ENCODE measurements at regions not wholly inside any gene's neighbourhood (a gene's known extent, or its start where the extent isn't known, plus 50 kb on each side); places are given as distances from the start of the nearest gene placed in this dataset.

- intact Hi-C loops (cut with DNase I; ENCODE audit: low total_unique reads): no loop called here
- in situ Hi-C loops (cut with MboI; ENCODE audit: low pct_ligation_motif_present in 1 of 4, low pct_unique_long_range_greater_than_20kb in 1 of 4, low sequenced_read_pairs in 3 of 4): no loop called here
- Histone ChIP-seq H3K4me3 (no peak overlapping the region), H3K9me3 (no peaks in the 10 kb centered on the region), H3K27ac (no peak overlapping the region), H3K27me3 (no peaks in the 10 kb centered on the region), H3K4me1 (peaks cover 0 to 16% (median 4%) of the 10 kb centered on the region in 4 donors), H3K36me3 (no peaks in the 10 kb centered on the region)
- WGBS, 2 donors (ENCODE audit: low coverage in 1 of 2): 62% methylated on average over 4 of the region's 4 CpGs; no CpG with 5 or more reads in 1 of the 2 donors
- no peak for DNase-seq
- TF ChIP-seq CTCF (IDR thresholded peaks at IDR 0.05): no peak
- TF ChIP-seq POLR2A (IDR thresholded peaks at IDR 0.05): no peak
- TF ChIP-seq EP300 (IDR thresholded peaks at IDR 0.05; ENCODE audit: low read depth): no peak
Measured at GRCh38 chr15:29471757-29472156, 202.1 kb upstream of the NSMCE3 start.

DNA sequence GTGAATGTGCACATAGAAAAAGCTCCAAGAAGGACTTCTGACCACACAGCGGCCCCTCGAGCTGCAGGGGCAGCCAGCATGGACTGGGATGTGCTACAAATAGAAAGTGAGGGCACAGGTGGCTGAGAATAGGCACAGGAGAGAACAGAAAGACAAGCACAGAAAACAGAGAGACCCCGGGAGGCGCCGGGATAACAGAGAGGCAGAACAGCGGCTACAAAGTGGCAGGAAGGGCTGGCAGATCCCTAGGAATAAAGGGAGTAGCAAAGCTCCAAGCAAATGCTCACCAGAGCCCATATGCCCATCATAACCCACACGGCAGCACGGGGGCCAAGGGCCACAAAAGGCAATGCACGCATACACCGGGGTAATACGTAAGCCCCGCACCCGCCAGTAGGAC is 201.7 kb upstream of the NSMCE3 start:
- Histone ChIP-seq H3K4me3 (no peak overlapping the region), H3K36me3 (no peaks in the 10 kb centered on the region), H3K27me3 (no peaks in the 10 kb centered on the region), H3K9me3 (no peaks in the 10 kb centered on the region), H3K27ac (peak overlapping the region in 1 of 4 donors; percentile 25), H3K4me1 (peaks cover 0 to 16% (median 4%) of the 10 kb centered on the region in 4 donors)
- no peak for DNase-seq
- TF ChIP-seq POLR2A (IDR thresholded peaks at IDR 0.05) (no peak), CTCF (IDR thresholded peaks at IDR 0.05) (no peak), EP300 (IDR thresholded peaks at IDR 0.05; ENCODE audit: low read depth) (no peak), POLR2AphosphoS5 (IDR thresholded peaks at IDR 0.05) (no peak)
- intact Hi-C loops (cut with DNase I; ENCODE audit: low total_unique reads): no loop called here
- in situ Hi-C loops (cut with MboI; ENCODE audit: low pct_ligation_motif_present in 1 of 4, low pct_unique_long_range_greater_than_20kb in 1 of 4, low sequenced_read_pairs in 3 of 4): no loop called here
- 85 to 86% methylated on average over 10 to 13 of the region's 13 CpGs for WGBS, 2 donors (ENCODE audit: low coverage in 1 of 2)

GRCh38 chr15:29470794-29471193 is 201.2 kb upstream of the NSMCE3 start:
- H3K4me3 ChIP-seq: no peak overlapping the region
- DNase-seq: peak; percentile 39
- TF ChIP-seq CTCF (IDR thresholded peaks at IDR 0.05) (no peak), POLR2AphosphoS5 (IDR thresholded peaks at IDR 0.05) (no peak), POLR2A (IDR thresholded peaks at IDR 0.05) (no peak), EP300 (IDR thresholded peaks at IDR 0.05; ENCODE audit: low read depth) (no peak)
- no peaks in the 10 kb centered on the region for H3K36me3 ChIP-seq
- WGBS, 2 donors (ENCODE audit: low coverage in 1 of 2): 20 to 25% methylated on average over 1 to 3 of the region's 3 CpGs
- peaks cover 0 to 16% (median 4%) of the 10 kb centered on the region in 4 donors for H3K4me1 ChIP-seq
- no peaks in the 10 kb centered on the region for H3K9me3 ChIP-seq
- peak overlapping the region in 1 of 4 donors; percentile 25 for H3K27ac ChIP-seq
- no peaks in the 10 kb centered on the region for H3K27me3 ChIP-seq
- in situ Hi-C loops (cut with MboI; ENCODE audit: low pct_ligation_motif_present in 1 of 4, low pct_unique_long_range_greater_than_20kb in 1 of 4, low sequenced_read_pairs in 3 of 4) (no loop called here), intact Hi-C loops (cut with DNase I; ENCODE audit: low total_unique reads) (no loop called here)

- no peaks in the 10 kb centered on the region for H3K27me3 ChIP-seq
- H3K4me3 ChIP-seq: no peak overlapping the region
- H3K9me3 ChIP-seq: no peaks in the 10 kb centered on the region
- no peak for TF ChIP-seq POLR2A (IDR thresholded peaks at IDR 0.05)
- no peak for TF ChIP-seq CTCF (IDR thresholded peaks at IDR 0.05)
- no peak for TF ChIP-seq EP300 (IDR thresholded peaks at IDR 0.05; ENCODE audit: low read depth)
- TF ChIP-seq POLR2AphosphoS5 (IDR thresholded peaks at IDR 0.05): no peak
- intact Hi-C loops (cut with DNase I; ENCODE audit: low total_unique reads): no loop called here
- in situ Hi-C loops (cut with MboI; ENCODE audit: low pct_ligation_motif_present in 1 of 4, low pct_unique_long_range_greater_than_20kb in 1 of 4, low sequenced_read_pairs in 3 of 4): no loop called here
- H3K4me1 ChIP-seq: peaks cover 0 to 16% (median 4%) of the 10 kb centered on the region in 4 donors
- no peak overlapping the region for H3K27ac ChIP-seq
- no peak for DNase-seq
- WGBS, 2 donors (ENCODE audit: low coverage in 1 of 2): 64% methylated on average over 14 of the region's 14 CpGs; no CpG with 5 or more reads in 1 of the 2 donors
- H3K36me3 ChIP-seq: no peaks in the 10 kb centered on the region
Measured at GRCh38 chr15:29470311-29470710, 200.7 kb upstream of the NSMCE3 start.
